Neural progenitor cell (in vitro differentiated cells): ENCODE measurements at regions not wholly inside any gene's neighbourhood (a gene's known extent, or its start where the extent isn't known, plus 50 kb on each side); places are given as distances from the start of the nearest gene placed in this dataset.

Source experiments
- DNase-seq: peaks from one replicate; pipeline ENCODE4 v3.0.0-alpha.2; 2016; ENCODE audit warnings: low spot score
- H2AFZ ChIP-seq: fragments of 200-600 bp; sonication (generic); replicated peaks from 2 replicates; pipeline ENCODE4 v1.6.1; 2016; ENCODE audit warnings: antibody characterized with exemption
- H3F3A ChIP-seq: fragments of 200-600 bp; sonication (generic); 2 replicates; pipeline ENCODE4 v1.6.1; 2016; ENCODE audit warnings: antibody characterized with exemption, low read depth
- H3K27ac ChIP-seq: fragments of 200-600 bp; sonication (generic); 2 replicates; pipeline ENCODE4 v1.5.1; 2016; ENCODE audit warnings: mild to moderate bottlenecking
- H3K27me3 ChIP-seq: fragments of 200-600 bp; sonication (generic); 2 replicates; pipeline ENCODE4 v1.6.1; 2016; ENCODE audit warnings: mild to moderate bottlenecking, moderate library complexity
- H3K36me3 ChIP-seq: fragments of 200-600 bp; sonication (generic); 2 replicates; pipeline ENCODE4 v1.5.1; 2016
- H3K4me1 ChIP-seq: fragments of 200-600 bp; sonication (generic); 2 replicates; pipeline ENCODE4 v1.6.1; 2016; ENCODE audit warnings: mixed run types
- H3K4me2 ChIP-seq: fragments of 200-600 bp; sonication (generic); 2 replicates; pipeline ENCODE4 v1.6.1; 2016
- H3K4me3 ChIP-seq: fragments of 200-600 bp; sonication (generic); 2 replicates; pipeline ENCODE4 v1.5.1; 2016
- H3K79me2 ChIP-seq: fragments of 200-600 bp; sonication (generic); 2 replicates; pipeline ENCODE4 v1.6.1; 2016; ENCODE audit warnings: low read depth
- H3K9ac ChIP-seq: fragments of 200-600 bp; sonication (generic); 2 replicates; pipeline ENCODE4 v1.6.1; 2016
- H3K9me3 ChIP-seq: fragments of 200-600 bp; sonication (generic); 2 replicates; pipeline ENCODE4 v1.5.1; 2016; ENCODE audit warnings: low read depth
- H4K20me1 ChIP-seq: fragments of 200-600 bp; sonication (generic); 2 replicates; pipeline ENCODE4 v1.6.1; 2016; ENCODE audit warnings: low read depth
- H3K27ac Mint-ChIP-seq: 3 replicates; pipeline ENCODE4 v1.8.0; 2021; ENCODE audit warnings: mixed read lengths
- H3K27me3 Mint-ChIP-seq: 2 replicates; pipeline ENCODE4 v1.8.0; 2022; ENCODE audit warnings: low read depth, mild to moderate bottlenecking, inconsistent platforms, moderate library complexity, mixed read lengths; ENCODE audit not compliant: insufficient read depth
- H3K36me3 Mint-ChIP-seq: 3 replicates; pipeline ENCODE4 v1.8.0; 2021; ENCODE audit warnings: mixed read lengths
- H3K4me1 Mint-ChIP-seq: 3 replicates; pipeline ENCODE4 v1.8.0; 2021; ENCODE audit warnings: mixed read lengths
- H3K4me3 Mint-ChIP-seq: 3 replicates; pipeline ENCODE4 v1.8.0; 2021; ENCODE audit warnings: mild to moderate bottlenecking, moderate library complexity, mixed read lengths
- H3K9me3 Mint-ChIP-seq: 3 replicates; pipeline ENCODE4 v1.8.0; 2020; ENCODE audit warnings: mixed read lengths
- EZH2 ChIP-seq: fragments of 200-600 bp; sonication (generic); IDR thresholded peaks from 2 replicates; pipeline ENCODE4 v1.6.1; 2017; ENCODE audit warnings: antibody characterized with exemption, mild to moderate bottlenecking, moderate library complexity
- EZH2phosphoT487 ChIP-seq: fragments of 200-600 bp; sonication (generic); IDR thresholded peaks from 2 replicates; pipeline ENCODE4 v1.6.1; 2017; ENCODE audit warnings: antibody characterized with exemption
- TF ChIP-seq, protein P1 (sequence below): fragments of 200-600 bp; sonication (generic); IDR thresholded peaks from 2 replicates; pipeline ENCODE4 v1.5.1; 2017; ENCODE audit warnings: antibody characterized with exemption, mild to moderate bottlenecking

DNA sequence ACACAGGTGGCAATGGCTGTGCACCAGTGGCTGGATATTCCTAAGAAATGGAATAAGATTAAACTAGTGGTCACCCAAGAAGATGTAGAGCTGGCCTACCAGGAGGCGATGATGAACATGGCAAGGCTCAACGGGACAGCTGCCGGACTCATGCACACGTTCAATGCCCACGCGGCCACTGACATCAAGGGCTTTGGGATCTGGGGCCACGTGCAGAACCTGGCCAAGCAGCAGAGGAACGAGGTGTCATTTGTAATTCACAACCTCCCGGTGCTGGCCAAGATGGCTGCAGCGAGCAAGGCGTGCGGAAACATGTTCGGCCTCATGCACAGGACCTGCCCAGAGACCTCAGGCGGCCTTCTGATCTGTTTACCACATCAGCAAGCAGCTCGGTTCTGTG lies 190.8 kb downstream of the FTCDNL1 start:
- peaks cover 2% of the 10 kb centered on the region for H3K4me1 Mint-ChIP-seq
- H3K36me3 Mint-ChIP-seq = no peaks in the 10 kb centered on the region
- TF ChIP-seq, protein P1, sequence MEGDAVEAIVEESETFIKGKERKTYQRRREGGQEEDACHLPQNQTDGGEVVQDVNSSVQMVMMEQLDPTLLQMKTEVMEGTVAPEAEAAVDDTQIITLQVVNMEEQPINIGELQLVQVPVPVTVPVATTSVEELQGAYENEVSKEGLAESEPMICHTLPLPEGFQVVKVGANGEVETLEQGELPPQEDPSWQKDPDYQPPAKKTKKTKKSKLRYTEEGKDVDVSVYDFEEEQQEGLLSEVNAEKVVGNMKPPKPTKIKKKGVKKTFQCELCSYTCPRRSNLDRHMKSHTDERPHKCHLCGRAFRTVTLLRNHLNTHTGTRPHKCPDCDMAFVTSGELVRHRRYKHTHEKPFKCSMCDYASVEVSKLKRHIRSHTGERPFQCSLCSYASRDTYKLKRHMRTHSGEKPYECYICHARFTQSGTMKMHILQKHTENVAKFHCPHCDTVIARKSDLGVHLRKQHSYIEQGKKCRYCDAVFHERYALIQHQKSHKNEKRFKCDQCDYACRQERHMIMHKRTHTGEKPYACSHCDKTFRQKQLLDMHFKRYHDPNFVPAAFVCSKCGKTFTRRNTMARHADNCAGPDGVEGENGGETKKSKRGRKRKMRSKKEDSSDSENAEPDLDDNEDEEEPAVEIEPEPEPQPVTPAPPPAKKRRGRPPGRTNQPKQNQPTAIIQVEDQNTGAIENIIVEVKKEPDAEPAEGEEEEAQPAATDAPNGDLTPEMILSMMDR = no peak
- no peak for TF ChIP-seq EZH2
- TF ChIP-seq EZH2phosphoT487 = no peak
- peaks cover 2% of the 10 kb centered on the region for H3F3A ChIP-seq
- H2AFZ ChIP-seq = no peak overlapping the region
- no peaks in the 10 kb centered on the region for H3K79me2 ChIP-seq
- no peaks in the 10 kb centered on the region for H3K9me3 ChIP-seq
- H4K20me1 ChIP-seq = no peaks in the 10 kb centered on the region
- H3K27ac ChIP-seq = no peak overlapping the region
- H3K36me3 ChIP-seq = no peaks in the 10 kb centered on the region
- H3K4me2 ChIP-seq = no peak overlapping the region
- peaks cover 5% of the 10 kb centered on the region for H3K27me3 ChIP-seq
- no peaks in the 10 kb centered on the region for H3K27me3 Mint-ChIP-seq
- no peak overlapping the region for H3K4me3 ChIP-seq
- H3K4me3 Mint-ChIP-seq = no peak overlapping the region
- no peak for DNase-seq
- H3K4me1 ChIP-seq = peaks cover 6% of the 10 kb centered on the region
- H3K27ac Mint-ChIP-seq = no peak overlapping the region
- H3K9ac ChIP-seq = no peak overlapping the region
- H3K9me3 Mint-ChIP-seq = peaks cover 6% of the 10 kb centered on the region

DNA sequence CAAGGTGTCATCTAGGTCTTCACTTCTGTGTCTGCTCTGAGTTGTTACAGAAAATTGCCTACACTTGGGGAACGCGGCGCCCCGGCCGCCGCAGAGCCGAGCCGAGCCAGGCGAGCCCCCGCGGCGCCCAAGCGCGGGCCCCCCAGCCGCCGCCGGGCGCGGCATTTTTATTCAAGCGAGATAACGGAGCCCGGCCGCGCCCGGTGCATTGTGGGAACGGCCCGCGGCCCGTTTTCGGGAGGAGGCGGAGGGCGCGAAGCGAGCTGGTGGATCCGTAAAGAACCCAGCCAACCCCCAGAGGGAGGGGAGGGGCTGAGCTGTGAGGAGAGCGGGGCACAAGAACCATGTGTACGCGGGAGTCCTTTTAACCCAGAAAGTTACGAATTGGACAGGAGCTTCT lies 191.8 kb downstream of the FTCDNL1 start:
- H3K27ac ChIP-seq = no peak overlapping the region
- no peaks in the 10 kb centered on the region for H3K27me3 Mint-ChIP-seq
- H3K4me1 Mint-ChIP-seq = peaks cover 2% of the 10 kb centered on the region
- H4K20me1 ChIP-seq = no peaks in the 10 kb centered on the region
- TF ChIP-seq EZH2 (no peak), EZH2phosphoT487 (no peak)
- TF ChIP-seq, protein P1 = no peak
- peak overlapping the region; percentile 52 for H2AFZ ChIP-seq
- H3K36me3 Mint-ChIP-seq = no peaks in the 10 kb centered on the region
- H3K9ac ChIP-seq = no peak overlapping the region
- H3K4me3 ChIP-seq = peak overlapping the region; percentile 39
- H3K27ac Mint-ChIP-seq = no peak overlapping the region
- H3K79me2 ChIP-seq = no peaks in the 10 kb centered on the region
- H3F3A ChIP-seq = peaks cover 2% of the 10 kb centered on the region
- H3K4me1 ChIP-seq = peaks cover 6% of the 10 kb centered on the region
- H3K9me3 ChIP-seq = no peaks in the 10 kb centered on the region
- peak; percentile 89 for DNase-seq
- H3K9me3 Mint-ChIP-seq = peaks cover 7% of the 10 kb centered on the region
- H3K27me3 ChIP-seq = peaks cover 5% of the 10 kb centered on the region
- peak overlapping the region; percentile 68 for H3K4me2 ChIP-seq
- no peak overlapping the region for H3K4me3 Mint-ChIP-seq
- H3K36me3 ChIP-seq = no peaks in the 10 kb centered on the region

DNA sequence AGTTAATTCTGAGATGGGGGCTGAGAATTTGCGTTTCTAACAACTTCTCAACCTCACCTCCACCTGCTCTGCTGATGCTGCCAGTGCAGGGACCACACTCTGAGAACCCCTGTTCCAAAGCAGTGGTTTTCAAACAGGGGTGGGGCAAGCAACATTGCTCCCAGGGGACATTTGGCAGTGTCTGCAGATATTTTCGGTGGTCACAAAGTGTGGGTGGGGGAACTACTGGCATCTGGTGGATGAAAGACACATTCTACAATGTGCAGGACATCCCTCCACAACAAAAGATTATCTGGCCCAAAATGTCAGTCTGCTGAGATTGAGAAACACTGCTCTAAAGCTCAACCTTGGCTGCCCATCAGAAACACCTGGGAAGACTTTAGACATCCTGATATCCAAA lies 188.7 kb upstream of the SATB2 start:
- Histone ChIP-seq H3F3A (no peaks in the 10 kb centered on the region), H2AFZ (no peak overlapping the region), H3K4me3 (no peak overlapping the region), H3K9me3 (peaks cover 3% of the 10 kb centered on the region), H4K20me1 (no peaks in the 10 kb centered on the region), H3K79me2 (no peaks in the 10 kb centered on the region), H3K9ac (no peak overlapping the region), H3K36me3 (no peaks in the 10 kb centered on the region), H3K4me2 (no peak overlapping the region), H3K27ac (no peak overlapping the region), H3K4me1 (no peaks in the 10 kb centered on the region), H3K27me3 (no peaks in the 10 kb centered on the region)
- peaks cover 5% of the 10 kb centered on the region for H3K9me3 Mint-ChIP-seq
- DNase-seq = no peak
- H3K27ac Mint-ChIP-seq = no peak overlapping the region
- H3K27me3 Mint-ChIP-seq = peaks cover 4% of the 10 kb centered on the region
- no peaks in the 10 kb centered on the region for H3K4me1 Mint-ChIP-seq
- TF ChIP-seq, protein P1 = no peak
- TF ChIP-seq EZH2 = no peak
- TF ChIP-seq EZH2phosphoT487 = no peak
- H3K4me3 Mint-ChIP-seq = no peak overlapping the region
- no peaks in the 10 kb centered on the region for H3K36me3 Mint-ChIP-seq
